Uterus (tissue), 2 donors: ENCODE measurements at regions not wholly inside any gene's neighbourhood (a gene's known extent, or its start where the extent isn't known, plus 50 kb on each side); places are given as distances from the start of the nearest gene placed in this dataset.

Source experiments
- POLR2A ChIP-seq, 2 donors: fragments of 450-650 bp; IDR thresholded peaks; one replicate each; pipeline ENCODE4 v1.6.1; 2016; ENCODE audit warnings: antibody characterized with exemption in 2 of 2, mild to moderate bottlenecking in 1 of 2, moderate library complexity in 1 of 2
- TF ChIP-seq, protein P1 (sequence below), 4 experiments: fragments of 200-600 bp in 2 of 4; fragments of 450-650 bp in 2 of 4; sonication (generic) in 2 of 4; IDR thresholded peaks; one replicate each; pipeline ENCODE4 v1.5.1; 2016 to 2019; ENCODE audit warnings: antibody characterized with exemption in 4 of 4, mild to moderate bottlenecking in 2 of 4, moderate library complexity in 1 of 4

DNA sequence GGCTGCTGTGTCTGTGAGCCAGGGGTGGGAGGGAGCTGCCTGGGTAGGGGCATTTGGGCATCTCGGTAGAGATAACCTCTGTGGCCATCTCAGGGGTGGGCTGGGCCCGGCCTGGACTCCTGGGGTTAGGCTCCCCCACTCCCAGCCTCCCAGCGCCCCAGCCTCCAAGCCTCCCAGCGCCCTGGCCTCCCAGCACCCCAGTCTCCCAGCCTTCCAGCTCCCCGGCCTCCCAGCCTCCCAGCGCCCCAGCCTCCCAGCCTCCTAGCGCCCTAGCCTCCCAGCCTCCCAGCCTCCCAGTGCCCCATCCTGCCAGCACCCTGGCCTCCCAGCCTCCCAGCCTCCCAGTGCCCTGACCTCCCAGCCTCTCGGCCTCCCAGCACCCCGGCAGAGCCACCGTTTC, 85.1 kb upstream of the TTC34 start:
- TF ChIP-seq, protein P1, sequence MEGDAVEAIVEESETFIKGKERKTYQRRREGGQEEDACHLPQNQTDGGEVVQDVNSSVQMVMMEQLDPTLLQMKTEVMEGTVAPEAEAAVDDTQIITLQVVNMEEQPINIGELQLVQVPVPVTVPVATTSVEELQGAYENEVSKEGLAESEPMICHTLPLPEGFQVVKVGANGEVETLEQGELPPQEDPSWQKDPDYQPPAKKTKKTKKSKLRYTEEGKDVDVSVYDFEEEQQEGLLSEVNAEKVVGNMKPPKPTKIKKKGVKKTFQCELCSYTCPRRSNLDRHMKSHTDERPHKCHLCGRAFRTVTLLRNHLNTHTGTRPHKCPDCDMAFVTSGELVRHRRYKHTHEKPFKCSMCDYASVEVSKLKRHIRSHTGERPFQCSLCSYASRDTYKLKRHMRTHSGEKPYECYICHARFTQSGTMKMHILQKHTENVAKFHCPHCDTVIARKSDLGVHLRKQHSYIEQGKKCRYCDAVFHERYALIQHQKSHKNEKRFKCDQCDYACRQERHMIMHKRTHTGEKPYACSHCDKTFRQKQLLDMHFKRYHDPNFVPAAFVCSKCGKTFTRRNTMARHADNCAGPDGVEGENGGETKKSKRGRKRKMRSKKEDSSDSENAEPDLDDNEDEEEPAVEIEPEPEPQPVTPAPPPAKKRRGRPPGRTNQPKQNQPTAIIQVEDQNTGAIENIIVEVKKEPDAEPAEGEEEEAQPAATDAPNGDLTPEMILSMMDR (IDR thresholded peaks at IDR 0.05), result no peak
- TF ChIP-seq POLR2A (IDR thresholded peaks at IDR 0.05), result no peak
